A673 (cell line): ENCODE measurements at regions not wholly inside any gene's neighbourhood (a gene's known extent, or its start where the extent isn't known, plus 50 kb on each side); places are given as distances from the start of the nearest gene placed in this dataset.

Experiments
- BruUV-seq: library from RNA; stranded (reverse); fragments of 400-500 nt; replicated peaks from 2 replicates; lab custom pipeline; 2021; lab: Mats Ljungman, UMichigan
- CTCF ChIA-PET: fragments of 300-600 bp; sonication (Branson Sonifier 250); formaldehyde crosslinking; loops from one replicate; lab custom pipeline; 2022; ENCODE audit warnings: antibody characterized with exemption; lab: Charles Lee
- POLR2A ChIA-PET: fragments of 300-600 bp; sonication (Branson Sonifier 250); formaldehyde crosslinking; loops from one replicate; lab custom pipeline; 2022; ENCODE audit warnings: antibody characterized with exemption; ENCODE audit not compliant: low non-redundant PET; lab: Charles Lee
- DNase-seq: peaks from one replicate; pipeline ENCODE4 v3.0.0-alpha.2; 2015; ENCODE audit warnings: low spot score
- H3K27ac ChIP-seq: fragments of 200-600 bp; sonication (generic); 2 replicates; pipeline ENCODE4 v1.5.1; 2016; ENCODE audit warnings: mixed run types, low read depth, mild to moderate bottlenecking, mixed read lengths, antibody characterized with exemption, low read length; ENCODE audit not compliant: poor library complexity, severe bottlenecking
- H3K27me3 ChIP-seq: fragments of 200-600 bp; sonication (generic); replicated peaks from 2 replicates; pipeline ENCODE4 v1.6.1; 2017; ENCODE audit warnings: mixed run types, low read depth, mild to moderate bottlenecking, mixed read lengths, antibody characterized with exemption, low read length; ENCODE audit not compliant: insufficient read depth, poor library complexity
- H3K36me3 ChIP-seq: fragments of 200-600 bp; sonication (generic); 2 replicates; pipeline ENCODE4 v1.6.1; 2016; ENCODE audit warnings: mixed run types, mild to moderate bottlenecking, mixed read lengths, antibody characterized with exemption, low read length; ENCODE audit not compliant: insufficient read depth, poor library complexity, severe bottlenecking
- H3K4me1 ChIP-seq: fragments of 200-600 bp; sonication (generic); 2 replicates; pipeline ENCODE4 v1.6.1; 2017; ENCODE audit warnings: mixed run types, mild to moderate bottlenecking, mixed read lengths, antibody characterized with exemption, low read length; ENCODE audit not compliant: insufficient read depth, poor library complexity, severe bottlenecking
- H3K4me3 ChIP-seq: fragments of 200-600 bp; sonication (generic); 2 replicates; pipeline ENCODE4 v1.5.1; 2016; ENCODE audit warnings: low read depth, mixed run types, mild to moderate bottlenecking, mixed read lengths, low read length; ENCODE audit not compliant: poor library complexity, severe bottlenecking
- H3K9me3 ChIP-seq: fragments of 200-600 bp; sonication (generic); 2 replicates; pipeline ENCODE4 v1.6.1; 2016; ENCODE audit warnings: mixed run types, low read depth, mild to moderate bottlenecking, mixed read lengths, antibody characterized with exemption, low read length; ENCODE audit not compliant: poor library complexity, severe bottlenecking
- CTCF ChIP-seq: fragments of 300-800, 200-600 bp; sonication (generic); conservative IDR thresholded peaks from 2 replicates; pipeline ENCODE4 v1.5.1; 2017; ENCODE audit warnings: low read depth, mild to moderate bottlenecking, antibody characterized with exemption, low read length, moderate library complexity, mixed read lengths
- EZH2 ChIP-seq: fragments of 200-600 bp; sonication (generic); IDR thresholded peaks from 2 replicates; pipeline ENCODE4 v1.6.1; 2017; ENCODE audit warnings: borderline replicate concordance, low read depth, mild to moderate bottlenecking, mixed read lengths, antibody characterized with exemption, low read length; ENCODE audit not compliant: poor library complexity, severe bottlenecking
- intact Hi-C: fragments of 100-400 bp; cut with micrococcal nuclease; formaldehyde crosslinking; loops from one replicate; pipeline ENCODE4 v1.10.0; 2022; ENCODE audit not compliant: unreplicated experiment

GRCh38 chr10:44323838-44324237 lies 61.1 kb downstream of the CXCL12 start:
- Histone ChIP-seq H3K36me3 (no peaks in the 10 kb centered on the region), H3K4me1 (no peaks in the 10 kb centered on the region), H3K9me3 (no peaks in the 10 kb centered on the region), H3K27ac (no peak overlapping the region), H3K27me3 (no peaks in the 10 kb centered on the region), H3K4me3 (no peak overlapping the region)
- DNase-seq: no peak
- ChIA-PET POLR2A (interaction anchor here (0.6 kb wide), 1 partner anchor 638 kb away, joined by 3 read pairs; no protein-coding TSS in a partner anchor), CTCF (no interaction called here)
- no TSS peak for BruUV-seq
- intact Hi-C loops: loop anchor here (10.0 kb wide), 1 partner anchor 531 kb away; no protein-coding TSS in a partner anchor
- no peak for TF ChIP-seq EZH2
- TF ChIP-seq CTCF: no peak

- no TSS peak for BruUV-seq
- no peak overlapping the region for H3K4me3 ChIP-seq
- TF ChIP-seq EZH2 (no peak), CTCF (no peak)
- DNase-seq: no peak
- POLR2A ChIA-PET: no interaction called here
- intact Hi-C loops: loop anchor here (10.0 kb wide), 1 partner anchor 533 kb away; no protein-coding TSS in a partner anchor
- H3K27ac ChIP-seq: no peak overlapping the region
- no peaks in the 10 kb centered on the region for H3K4me1 ChIP-seq
- H3K27me3 ChIP-seq: no peaks in the 10 kb centered on the region
- CTCF ChIA-PET: interaction anchor here (0.5 kb wide), 1 partner anchor 647 kb away, joined by 6 read pairs; no protein-coding TSS in a partner anchor
- no peaks in the 10 kb centered on the region for H3K36me3 ChIP-seq
- no peaks in the 10 kb centered on the region for H3K9me3 ChIP-seq
These were observed 62.8 kb downstream of the CXCL12 start for GRCh38 chr10:44322137-44322536.

- no TSS peak for BruUV-seq
- Histone ChIP-seq H3K9me3 (no peaks in the 10 kb centered on the region), H3K27me3 (no peaks in the 10 kb centered on the region), H3K27ac (no peak overlapping the region), H3K4me1 (no peaks in the 10 kb centered on the region), H3K36me3 (no peaks in the 10 kb centered on the region), H3K4me3 (no peak overlapping the region)
- POLR2A ChIA-PET: no interaction called here
- TF ChIP-seq EZH2 (no peak), CTCF (no peak)
- CTCF ChIA-PET: no interaction called here
- no peak for DNase-seq
- intact Hi-C loops: loop anchor here (10.0 kb wide), 1 partner anchor 534 kb away; no protein-coding TSS in a partner anchor
These were observed 64.1 kb downstream of the CXCL12 start for GRCh38 chr10:44320756-44321155.
